ENCODE measurements at regions not wholly inside any gene's neighbourhood (a gene's known extent, or its start where the extent isn't known, plus 50 kb on each side); places are given as distances from the start of the nearest gene placed in this dataset.
A peak's percentile ranks its signal among the peaks of the same experiment; 100 is the strongest.

DNA sequence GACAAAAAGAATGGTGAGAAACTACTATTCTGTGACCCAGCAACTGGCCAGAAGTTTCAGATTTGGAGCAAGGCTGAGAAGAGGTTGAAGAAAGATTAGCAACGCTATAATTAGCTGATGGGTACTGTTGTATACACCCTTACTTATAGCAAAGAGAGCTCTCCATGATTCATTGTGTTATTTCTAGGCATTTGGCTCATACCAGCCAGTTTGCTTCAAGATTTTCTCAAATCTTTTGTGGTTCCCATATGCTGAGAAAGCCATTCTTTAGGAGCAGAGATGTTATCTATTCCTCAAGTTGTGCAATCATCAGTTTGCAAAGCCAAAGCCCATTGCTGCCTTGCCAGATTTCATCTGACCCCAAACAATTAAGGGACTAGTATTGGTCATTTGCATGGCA is 179.4 kb downstream of the ETS1 start:
- ATAC-seq (ENCODE audit: poor library complexity) (no peak), DNase-seq (no peak)
- intact Hi-C loops (cut with DNase I): no loop called here

DNA sequence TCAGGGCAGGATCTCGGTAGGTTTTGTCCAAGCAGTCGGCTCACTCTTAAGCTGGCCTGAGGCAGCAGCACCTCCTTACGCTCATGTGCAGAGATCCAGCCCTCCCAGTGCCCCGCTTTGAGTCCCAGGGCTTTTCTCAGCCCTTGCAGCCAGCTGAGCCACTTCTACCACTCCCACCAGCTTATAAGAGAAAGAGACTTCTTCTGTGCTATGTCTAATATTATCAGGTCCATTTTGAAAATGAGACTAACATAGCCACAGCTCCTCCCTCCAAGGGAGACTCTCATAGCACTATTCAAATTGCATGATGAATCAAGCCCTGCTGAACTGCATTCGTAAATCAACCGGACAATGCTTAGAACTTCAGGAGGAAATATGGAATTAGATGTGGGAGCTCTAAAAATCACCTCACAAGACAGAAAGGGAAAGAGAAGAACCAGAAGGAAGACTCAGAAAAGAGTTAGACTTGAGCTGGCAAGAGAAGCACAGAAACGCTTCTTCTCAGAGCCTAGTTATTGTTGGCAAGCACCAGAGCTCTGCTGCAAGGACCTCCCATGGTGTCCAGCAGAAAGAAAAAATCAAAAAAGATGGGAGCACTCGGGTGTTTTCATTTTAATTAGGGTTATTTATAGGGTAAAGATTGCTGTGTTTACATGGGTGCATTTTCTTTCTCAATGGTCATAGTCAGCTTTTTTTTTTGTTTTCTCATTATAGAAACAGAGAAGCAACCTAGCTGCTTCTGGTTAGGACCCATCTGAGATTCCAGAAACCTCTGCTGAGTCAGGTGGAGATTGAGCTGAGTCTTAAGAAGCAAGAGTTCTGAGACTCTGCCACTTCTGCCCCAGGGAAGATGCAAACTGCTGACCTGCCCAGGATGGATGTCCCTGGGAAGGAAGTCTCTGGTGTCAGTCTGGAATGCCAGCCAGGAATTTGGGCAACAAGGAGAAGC is 181.4 kb downstream of the ETS1 start:
- peak; percentile 53 for ATAC-seq (ENCODE audit: poor library complexity)
- intact Hi-C loops (cut with DNase I): no loop called here
- DNase-seq: no peak

GRCh38 chr11:128405112-128405511 is 182.2 kb downstream of the ETS1 start:
- DNase-seq: no peak
- intact Hi-C loops (cut with DNase I): no loop called here
- no peak for ATAC-seq (ENCODE audit: poor library complexity)

DNA sequence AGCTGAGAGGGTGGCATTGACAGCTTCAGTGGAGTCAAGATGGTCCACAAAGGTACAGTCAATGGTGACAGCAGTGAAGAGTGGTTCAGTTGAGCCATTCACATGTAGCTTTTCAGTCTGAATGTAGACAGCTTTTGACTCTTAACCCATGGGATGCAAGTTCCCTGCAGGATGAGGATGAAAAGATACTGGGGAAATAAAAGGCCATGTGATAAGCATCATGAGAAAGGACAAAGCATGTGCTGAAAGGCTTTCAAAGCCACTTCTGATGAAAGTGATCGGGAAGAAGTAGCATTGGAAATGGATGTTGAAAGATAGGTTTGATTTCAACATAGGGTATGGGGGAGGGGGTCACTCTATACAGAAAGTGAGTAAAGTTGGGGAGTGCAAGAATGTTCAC is 182.9 kb downstream of the ETS1 start:
- intact Hi-C loops (cut with DNase I): no loop called here
- no peak for ATAC-seq (ENCODE audit: poor library complexity)
- no peak for DNase-seq

- no peak for DNase-seq
- ATAC-seq (ENCODE audit: poor library complexity): peak; percentile 39
- intact Hi-C loops (cut with DNase I): no loop called here
Observed at GRCh38 chr11:128400382-128401203, 186.8 kb downstream of the ETS1 start.

- DNase-seq (no peak), ATAC-seq (ENCODE audit: poor library complexity) (no peak)
- intact Hi-C loops (cut with DNase I): no loop called here
Observed at GRCh38 chr11:128399251-128400121, 187.9 kb downstream of the ETS1 start.

GRCh38 chr11:128398517-128399250 is 188.7 kb downstream of the ETS1 start:
- intact Hi-C loops (cut with DNase I): no loop called here
- ATAC-seq (ENCODE audit: poor library complexity) (no peak), DNase-seq (no peak)

DNA sequence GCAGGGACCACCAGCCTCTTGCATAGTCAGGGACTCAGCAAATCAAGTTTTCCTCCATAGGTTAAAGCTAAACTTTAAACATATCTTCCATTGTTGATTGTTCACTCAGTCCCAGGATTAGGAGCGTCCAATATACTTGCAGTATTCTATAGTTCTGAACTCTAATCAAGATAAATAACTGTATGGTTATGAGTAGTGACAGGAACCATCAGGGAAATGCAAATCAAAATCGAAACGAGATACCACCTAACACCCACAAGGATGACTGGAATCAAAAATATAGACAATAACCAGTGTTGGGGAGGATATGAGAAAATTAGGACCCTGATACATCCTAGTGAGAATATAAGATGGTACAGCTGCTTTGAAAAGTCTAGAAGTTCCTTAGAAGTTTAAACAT is 190.0 kb downstream of the ETS1 start:
- intact Hi-C loops (cut with DNase I): no loop called here
- ATAC-seq (ENCODE audit: poor library complexity): no peak
- no peak for DNase-seq

DNA sequence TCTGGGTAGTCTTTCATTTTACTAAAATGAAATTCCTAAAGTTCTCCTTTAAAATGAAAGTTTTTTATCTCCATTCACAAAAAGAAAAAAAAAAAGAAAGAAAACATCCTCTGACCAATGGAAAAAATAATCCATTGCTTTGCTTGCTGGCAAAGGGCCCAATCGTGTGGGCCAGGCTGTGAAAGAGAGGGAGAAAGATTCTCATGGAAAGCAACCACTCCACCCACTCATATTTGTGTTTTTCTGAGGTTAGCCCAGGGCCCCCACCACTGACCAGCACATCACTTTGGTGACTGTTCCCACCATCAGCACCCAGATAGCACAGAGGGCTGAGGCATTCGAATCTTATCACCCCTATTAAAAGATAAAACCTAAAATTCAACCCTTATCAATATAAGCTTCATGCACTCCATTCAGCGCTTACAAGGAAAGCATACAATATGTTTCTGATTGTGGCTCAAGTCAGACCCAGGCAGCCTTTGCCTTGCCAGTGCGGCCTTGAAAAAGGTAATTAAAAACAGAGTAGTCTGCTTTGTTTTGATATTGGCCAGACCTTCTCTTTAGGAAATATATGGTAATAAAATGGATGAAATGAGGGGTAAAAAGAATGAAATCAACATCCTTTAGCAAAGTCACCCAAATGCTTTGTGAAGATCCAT is 192.8 kb downstream of the ETS1 start:
- ATAC-seq (ENCODE audit: poor library complexity) (no peak), DNase-seq (no peak)
- intact Hi-C loops (cut with DNase I): no loop called here

- ATAC-seq (ENCODE audit: poor library complexity): no peak
- intact Hi-C loops (cut with DNase I): no loop called here
- DNase-seq: no peak
Observed at GRCh38 chr11:128392259-128392658, 195.1 kb downstream of the ETS1 start.

DNA sequence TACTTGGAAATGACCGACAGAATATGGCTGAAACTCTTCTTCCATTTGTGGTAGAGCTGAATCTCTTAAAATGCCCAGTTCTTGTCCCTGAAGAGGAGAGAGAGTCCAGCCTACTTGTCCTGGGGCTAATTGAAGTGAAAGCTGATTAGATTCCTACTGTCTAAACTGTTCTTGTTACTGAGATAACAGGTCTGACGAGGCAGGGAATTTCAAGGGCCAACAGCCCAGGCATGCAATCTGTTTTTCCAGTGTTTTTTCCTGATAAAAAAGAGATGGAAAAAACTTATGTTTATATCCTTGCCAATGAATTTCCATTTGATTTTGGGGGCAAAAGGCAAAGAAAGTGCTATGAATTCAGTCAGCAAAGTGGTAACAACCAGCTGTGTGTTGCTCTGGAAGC is 195.5 kb downstream of the ETS1 start:
- ATAC-seq (ENCODE audit: poor library complexity) (no peak), DNase-seq (no peak)
- intact Hi-C loops (cut with DNase I): no loop called here

GRCh38 chr11:128390246-128390645 is 197.1 kb downstream of the ETS1 start:
- ATAC-seq (ENCODE audit: poor library complexity): peak; percentile 22
- no peak for DNase-seq
- intact Hi-C loops (cut with DNase I): no loop called here

DNA sequence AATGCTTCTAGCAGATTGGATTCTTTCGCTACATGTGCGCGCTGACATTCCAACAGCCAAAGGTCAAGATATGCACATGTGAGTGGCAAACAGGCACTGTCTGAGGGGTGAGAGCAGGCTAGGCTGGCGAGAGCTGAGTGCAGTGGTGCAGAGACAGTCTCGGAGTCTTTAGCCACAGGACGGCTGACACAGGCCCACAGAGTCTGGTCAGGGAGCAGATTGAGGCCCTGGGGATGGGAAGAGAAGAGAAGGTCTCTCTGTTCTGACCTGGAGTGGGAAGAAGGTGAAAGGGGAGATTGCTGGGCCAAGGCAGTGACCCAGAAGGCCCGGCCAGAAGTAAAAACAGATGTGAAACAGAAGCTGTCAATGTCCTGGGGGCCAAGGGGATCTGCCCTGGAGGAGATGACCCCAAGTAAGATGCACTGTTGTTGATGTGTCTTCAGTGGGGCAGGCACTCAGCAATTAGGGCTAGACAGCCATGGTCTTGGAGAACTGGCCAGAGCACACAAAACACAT is 197.8 kb downstream of the ETS1 start:
- intact Hi-C loops (cut with DNase I): no loop called here
- ATAC-seq (ENCODE audit: poor library complexity): peak; percentile 54
- no peak for DNase-seq

GRCh38 chr11:128388206-128388815 is 199.0 kb downstream of the ETS1 start:
- ATAC-seq (ENCODE audit: poor library complexity): no peak
- intact Hi-C loops (cut with DNase I): no loop called here
- DNase-seq: no peak

DNA sequence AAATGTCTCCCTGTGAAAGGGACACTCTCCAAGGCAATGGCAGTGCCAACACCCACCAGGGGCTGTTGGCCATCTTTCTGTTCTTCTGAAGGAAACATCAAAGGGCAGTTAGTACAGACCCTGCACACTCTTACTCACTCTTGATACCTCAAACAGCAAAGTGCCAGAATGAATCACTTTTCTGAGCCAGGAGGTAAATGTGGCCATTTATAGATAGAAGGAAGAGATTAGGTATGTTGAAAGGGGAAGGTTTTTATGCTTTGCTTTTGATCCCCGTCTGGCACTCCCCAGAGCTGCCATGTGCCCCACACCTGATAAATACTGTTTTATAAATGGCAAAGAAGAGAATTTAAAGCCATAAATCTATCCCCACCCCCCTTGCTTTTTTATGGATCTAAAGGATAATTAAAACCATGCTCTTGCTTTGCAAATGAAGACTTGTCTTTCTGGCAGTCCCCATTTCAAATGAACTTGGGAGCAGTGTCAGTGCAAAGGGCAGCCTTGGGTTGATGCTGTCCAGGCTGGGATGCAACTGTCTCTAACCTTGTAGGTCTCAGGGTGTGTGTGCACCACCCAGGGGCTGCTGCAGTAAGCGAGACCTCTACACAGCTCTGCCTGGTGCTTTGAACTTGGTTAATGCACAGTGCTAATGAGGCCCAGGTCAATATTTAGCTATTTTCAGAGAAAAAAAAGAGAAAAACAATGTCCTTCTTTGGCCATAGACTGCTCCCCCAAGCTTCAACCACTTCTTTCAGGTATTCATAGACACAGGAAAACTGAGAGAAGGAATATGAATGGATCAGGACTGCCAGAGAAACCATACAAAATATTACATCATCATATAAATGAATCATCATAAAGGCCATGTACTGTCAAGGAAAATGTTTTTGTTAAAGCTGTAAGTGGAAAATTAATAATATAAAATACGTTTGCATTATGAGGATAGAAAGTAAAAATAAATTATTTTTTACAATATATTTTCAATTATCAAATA is 207.5 kb downstream of the ETS1 start:
- ATAC-seq (ENCODE audit: poor library complexity): no peak
- intact Hi-C loops (cut with DNase I): no loop called here
- no peak for DNase-seq

- intact Hi-C loops (cut with DNase I): no loop called here
- DNase-seq (no peak), ATAC-seq (ENCODE audit: poor library complexity) (no peak)
Observed at GRCh38 chr11:128375961-128376360, 211.4 kb downstream of the ETS1 start.
